Neural progenitor cell (in vitro differentiated cells): ENCODE measurements at regions not wholly inside any gene's neighbourhood (a gene's known extent, or its start where the extent isn't known, plus 50 kb on each side); places are given as distances from the start of the nearest gene placed in this dataset.
A peak's percentile ranks its signal among the peaks of the same experiment; 100 is the strongest.

Experiments used
- DNase-seq: peaks from one replicate; pipeline ENCODE4 v3.0.0-alpha.2; 2016; ENCODE audit warnings: low spot score
- H2AFZ ChIP-seq: fragments of 200-600 bp; sonication (generic); replicated peaks from 2 replicates; pipeline ENCODE4 v1.6.1; 2016; ENCODE audit warnings: antibody characterized with exemption
- H3F3A ChIP-seq: fragments of 200-600 bp; sonication (generic); 2 replicates; pipeline ENCODE4 v1.6.1; 2016; ENCODE audit warnings: antibody characterized with exemption, low read depth
- H3K27ac ChIP-seq: fragments of 200-600 bp; sonication (generic); 2 replicates; pipeline ENCODE4 v1.5.1; 2016; ENCODE audit warnings: mild to moderate bottlenecking
- H3K27me3 ChIP-seq: fragments of 200-600 bp; sonication (generic); 2 replicates; pipeline ENCODE4 v1.6.1; 2016; ENCODE audit warnings: mild to moderate bottlenecking, moderate library complexity
- H3K36me3 ChIP-seq: fragments of 200-600 bp; sonication (generic); 2 replicates; pipeline ENCODE4 v1.5.1; 2016
- H3K4me1 ChIP-seq: fragments of 200-600 bp; sonication (generic); 2 replicates; pipeline ENCODE4 v1.6.1; 2016; ENCODE audit warnings: mixed run types
- H3K4me2 ChIP-seq: fragments of 200-600 bp; sonication (generic); 2 replicates; pipeline ENCODE4 v1.6.1; 2016
- H3K4me3 ChIP-seq: fragments of 200-600 bp; sonication (generic); 2 replicates; pipeline ENCODE4 v1.5.1; 2016
- H3K79me2 ChIP-seq: fragments of 200-600 bp; sonication (generic); 2 replicates; pipeline ENCODE4 v1.6.1; 2016; ENCODE audit warnings: low read depth
- H3K9ac ChIP-seq: fragments of 200-600 bp; sonication (generic); 2 replicates; pipeline ENCODE4 v1.6.1; 2016
- H3K9me3 ChIP-seq: fragments of 200-600 bp; sonication (generic); 2 replicates; pipeline ENCODE4 v1.5.1; 2016; ENCODE audit warnings: low read depth
- H4K20me1 ChIP-seq: fragments of 200-600 bp; sonication (generic); 2 replicates; pipeline ENCODE4 v1.6.1; 2016; ENCODE audit warnings: low read depth
- H3K27ac Mint-ChIP-seq: 3 replicates; pipeline ENCODE4 v1.8.0; 2021; ENCODE audit warnings: mixed read lengths
- H3K27me3 Mint-ChIP-seq: 2 replicates; pipeline ENCODE4 v1.8.0; 2022; ENCODE audit warnings: low read depth, mild to moderate bottlenecking, inconsistent platforms, moderate library complexity, mixed read lengths; ENCODE audit not compliant: insufficient read depth
- H3K36me3 Mint-ChIP-seq: 3 replicates; pipeline ENCODE4 v1.8.0; 2021; ENCODE audit warnings: mixed read lengths
- H3K4me1 Mint-ChIP-seq: 3 replicates; pipeline ENCODE4 v1.8.0; 2021; ENCODE audit warnings: mixed read lengths
- H3K4me3 Mint-ChIP-seq: 3 replicates; pipeline ENCODE4 v1.8.0; 2021; ENCODE audit warnings: mild to moderate bottlenecking, moderate library complexity, mixed read lengths
- H3K9me3 Mint-ChIP-seq: 3 replicates; pipeline ENCODE4 v1.8.0; 2020; ENCODE audit warnings: mixed read lengths
- EZH2 ChIP-seq: fragments of 200-600 bp; sonication (generic); IDR thresholded peaks from 2 replicates; pipeline ENCODE4 v1.6.1; 2017; ENCODE audit warnings: antibody characterized with exemption, mild to moderate bottlenecking, moderate library complexity
- EZH2phosphoT487 ChIP-seq: fragments of 200-600 bp; sonication (generic); IDR thresholded peaks from 2 replicates; pipeline ENCODE4 v1.6.1; 2017; ENCODE audit warnings: antibody characterized with exemption
- TF ChIP-seq, protein P1 (sequence below): fragments of 200-600 bp; sonication (generic); IDR thresholded peaks from 2 replicates; pipeline ENCODE4 v1.5.1; 2017; ENCODE audit warnings: antibody characterized with exemption, mild to moderate bottlenecking

DNA sequence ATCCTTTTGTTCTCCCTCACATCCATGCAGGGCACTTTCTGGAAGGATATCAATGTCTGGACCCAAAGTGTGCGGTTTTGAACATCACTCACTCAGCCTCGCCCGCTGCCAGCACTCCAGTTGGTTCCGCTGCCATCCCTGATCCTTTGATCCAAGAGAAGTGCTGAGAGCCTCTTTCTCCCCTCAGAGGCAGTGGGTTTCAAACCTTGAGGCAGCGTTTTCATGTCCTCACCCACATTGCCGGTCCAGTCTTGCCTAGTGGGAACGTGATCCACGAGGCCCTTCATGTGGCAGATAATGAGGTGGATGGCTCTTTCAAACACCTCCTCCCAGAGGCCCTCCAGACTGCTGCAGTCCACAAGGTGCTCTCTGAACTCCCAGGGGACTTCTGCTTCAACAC lies 122.2 kb downstream of the ACTL8 start:
- DNase-seq = no peak

DNA sequence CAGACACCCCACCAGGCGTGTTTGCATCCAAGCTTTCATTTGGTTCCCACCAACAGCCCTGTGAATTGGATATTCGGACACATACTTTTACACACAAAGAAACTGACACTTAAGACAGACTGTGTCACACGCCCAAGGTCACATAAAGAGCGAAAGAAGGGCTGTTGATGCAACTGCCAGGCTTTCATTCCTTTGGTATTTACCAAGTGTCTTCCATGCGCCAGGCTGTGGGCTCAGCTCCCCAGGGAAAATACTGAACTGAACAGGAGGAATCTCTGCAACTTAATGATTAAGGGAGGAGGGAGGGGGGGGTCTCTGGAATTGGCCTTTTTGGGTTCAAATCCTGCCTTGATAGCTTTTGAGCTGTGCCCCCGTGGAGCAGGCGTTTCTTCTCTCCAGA lies 122.8 kb downstream of the ACTL8 start:
- Histone ChIP-seq H3F3A (no peaks in the 10 kb centered on the region), H3K79me2 (no peaks in the 10 kb centered on the region), H4K20me1 (no peaks in the 10 kb centered on the region), H3K4me1 (peaks cover 9% of the 10 kb centered on the region), H3K4me2 (no peak overlapping the region), H3K27ac (no peak overlapping the region), H3K4me3 (no peak overlapping the region), H3K36me3 (no peaks in the 10 kb centered on the region), H3K9ac (no peak overlapping the region), H2AFZ (no peak overlapping the region), H3K9me3 (no peaks in the 10 kb centered on the region), H3K27me3 (no peaks in the 10 kb centered on the region)
- Mint-ChIP-seq H3K27ac (no peak overlapping the region), H3K4me3 (no peak overlapping the region), H3K36me3 (no peaks in the 10 kb centered on the region), H3K27me3 (peaks cover 14% of the 10 kb centered on the region), H3K4me1 (peaks cover 18% of the 10 kb centered on the region), H3K9me3 (no peaks in the 10 kb centered on the region)
- DNase-seq = no peak
- no peak for TF ChIP-seq EZH2phosphoT487

More for the DNA sequence above, 122.2 kb downstream of the ACTL8 start:
- TF ChIP-seq EZH2phosphoT487 (no peak), EZH2 (no peak)
- TF ChIP-seq, protein P1, sequence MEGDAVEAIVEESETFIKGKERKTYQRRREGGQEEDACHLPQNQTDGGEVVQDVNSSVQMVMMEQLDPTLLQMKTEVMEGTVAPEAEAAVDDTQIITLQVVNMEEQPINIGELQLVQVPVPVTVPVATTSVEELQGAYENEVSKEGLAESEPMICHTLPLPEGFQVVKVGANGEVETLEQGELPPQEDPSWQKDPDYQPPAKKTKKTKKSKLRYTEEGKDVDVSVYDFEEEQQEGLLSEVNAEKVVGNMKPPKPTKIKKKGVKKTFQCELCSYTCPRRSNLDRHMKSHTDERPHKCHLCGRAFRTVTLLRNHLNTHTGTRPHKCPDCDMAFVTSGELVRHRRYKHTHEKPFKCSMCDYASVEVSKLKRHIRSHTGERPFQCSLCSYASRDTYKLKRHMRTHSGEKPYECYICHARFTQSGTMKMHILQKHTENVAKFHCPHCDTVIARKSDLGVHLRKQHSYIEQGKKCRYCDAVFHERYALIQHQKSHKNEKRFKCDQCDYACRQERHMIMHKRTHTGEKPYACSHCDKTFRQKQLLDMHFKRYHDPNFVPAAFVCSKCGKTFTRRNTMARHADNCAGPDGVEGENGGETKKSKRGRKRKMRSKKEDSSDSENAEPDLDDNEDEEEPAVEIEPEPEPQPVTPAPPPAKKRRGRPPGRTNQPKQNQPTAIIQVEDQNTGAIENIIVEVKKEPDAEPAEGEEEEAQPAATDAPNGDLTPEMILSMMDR = no peak
- Mint-ChIP-seq H3K36me3 (no peaks in the 10 kb centered on the region), H3K9me3 (no peaks in the 10 kb centered on the region), H3K4me3 (no peak overlapping the region), H3K4me1 (peaks cover 18% of the 10 kb centered on the region), H3K27ac (no peak overlapping the region), H3K27me3 (peaks cover 11% of the 10 kb centered on the region)
- Histone ChIP-seq H3K4me2 (no peak overlapping the region), H3K9ac (no peak overlapping the region), H3K9me3 (no peaks in the 10 kb centered on the region), H3K4me1 (peaks cover 9% of the 10 kb centered on the region), H3K27ac (no peak overlapping the region), H3K36me3 (no peaks in the 10 kb centered on the region), H2AFZ (no peak overlapping the region), H3K27me3 (no peaks in the 10 kb centered on the region), H3K79me2 (no peaks in the 10 kb centered on the region), H3F3A (no peaks in the 10 kb centered on the region), H3K4me3 (no peak overlapping the region), H4K20me1 (no peaks in the 10 kb centered on the region)

DNA sequence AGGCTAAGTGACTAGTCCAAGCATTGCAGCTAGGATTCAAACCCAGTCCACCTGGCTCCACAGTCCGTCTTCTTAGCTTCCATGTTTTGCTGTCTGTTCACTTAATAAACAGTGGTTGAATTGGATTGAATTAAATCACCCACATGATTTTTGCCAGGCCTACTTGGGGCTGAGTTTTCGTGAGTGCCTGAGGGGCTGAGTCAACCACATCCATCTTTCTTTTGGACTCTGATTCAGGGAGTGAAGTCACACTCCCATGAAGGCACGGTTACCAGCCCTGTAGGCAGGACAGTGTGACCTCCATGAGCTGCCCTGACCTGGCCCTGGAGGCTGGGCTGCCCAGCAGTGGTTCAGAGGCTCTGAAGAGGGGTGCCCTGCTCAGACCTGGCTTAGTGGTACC lies 123.7 kb downstream of the ACTL8 start:
- H4K20me1 ChIP-seq = no peaks in the 10 kb centered on the region
- no peak overlapping the region for H2AFZ ChIP-seq
- no peaks in the 10 kb centered on the region for H3F3A ChIP-seq
- peaks cover 9% of the 10 kb centered on the region for H3K4me1 ChIP-seq
- Mint-ChIP-seq H3K4me1 (peaks cover 18% of the 10 kb centered on the region), H3K27me3 (peaks cover 13% of the 10 kb centered on the region), H3K27ac (peak overlapping the region; percentile 65), H3K4me3 (no peak overlapping the region), H3K9me3 (no peaks in the 10 kb centered on the region), H3K36me3 (no peaks in the 10 kb centered on the region)
- H3K27me3 ChIP-seq = no peaks in the 10 kb centered on the region
- H3K9me3 ChIP-seq = no peaks in the 10 kb centered on the region
- no peak overlapping the region for H3K27ac ChIP-seq
- no peak for DNase-seq
- H3K4me3 ChIP-seq = no peak overlapping the region
- no peak overlapping the region for H3K4me2 ChIP-seq
- no peaks in the 10 kb centered on the region for H3K79me2 ChIP-seq
- no peak overlapping the region for H3K9ac ChIP-seq
- TF ChIP-seq, protein P1 = no peak
- no peak for TF ChIP-seq EZH2
- TF ChIP-seq EZH2phosphoT487 = no peak
- H3K36me3 ChIP-seq = no peaks in the 10 kb centered on the region

DNA sequence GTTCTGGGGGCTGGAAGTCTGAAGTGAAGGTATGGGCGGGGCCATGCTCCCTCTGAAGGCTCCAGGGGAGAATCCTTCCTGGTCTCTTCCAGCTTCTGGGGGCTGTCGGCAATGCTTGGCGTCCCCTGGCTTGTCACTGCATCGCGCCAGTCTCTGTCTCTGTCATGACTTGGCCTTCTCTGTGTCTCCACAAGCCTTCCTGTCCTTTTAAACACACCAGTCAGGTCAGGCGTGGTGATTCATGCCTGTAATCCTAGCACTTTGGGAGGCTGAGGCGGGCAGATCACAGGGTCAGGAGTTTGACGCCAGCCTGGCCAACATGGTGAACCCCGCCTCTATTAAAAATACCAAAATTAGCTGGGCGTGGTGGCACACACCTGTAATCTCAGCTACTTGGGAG lies 125.3 kb downstream of the ACTL8 start:
- Mint-ChIP-seq H3K36me3 (no peaks in the 10 kb centered on the region), H3K27me3 (peaks cover 13% of the 10 kb centered on the region), H3K27ac (no peak overlapping the region), H3K9me3 (no peaks in the 10 kb centered on the region), H3K4me3 (no peak overlapping the region), H3K4me1 (peaks cover 4% of the 10 kb centered on the region)
- H3F3A ChIP-seq = no peaks in the 10 kb centered on the region
- H3K79me2 ChIP-seq = no peaks in the 10 kb centered on the region
- H3K27ac ChIP-seq = no peak overlapping the region
- H3K27me3 ChIP-seq = no peaks in the 10 kb centered on the region
- no peaks in the 10 kb centered on the region for H3K4me1 ChIP-seq
- DNase-seq = no peak
- TF ChIP-seq EZH2phosphoT487 (no peak), EZH2 (no peak)
- TF ChIP-seq, protein P1 = no peak
- H3K4me3 ChIP-seq = no peak overlapping the region
- H3K4me2 ChIP-seq = no peak overlapping the region
- H3K9ac ChIP-seq = no peak overlapping the region
- H2AFZ ChIP-seq = no peak overlapping the region
- no peaks in the 10 kb centered on the region for H3K9me3 ChIP-seq
- no peaks in the 10 kb centered on the region for H3K36me3 ChIP-seq
- H4K20me1 ChIP-seq = no peaks in the 10 kb centered on the region
